Subcutaneous abdominal adipose tissue (tissue), 5 donors: ENCODE measurements at regions not wholly inside any gene's neighbourhood (a gene's known extent, or its start where the extent isn't known, plus 50 kb on each side); places are given as distances from the start of the nearest gene placed in this dataset.

Experiments used
- H3K27ac ChIP-seq: one replicate; pipeline ENCODE4 v1.7.0; 2013; ENCODE audit warnings: low read depth, mild to moderate bottlenecking, inconsistent platforms, low read length, moderate library complexity
- H3K27me3 ChIP-seq, 5 donors: one replicate each; pipeline ENCODE4 v1.7.0; 2013; ENCODE audit warnings: low read length in 5 of 5, inconsistent platforms in 1 of 5; ENCODE audit not compliant: control insufficient read depth in 5 of 5, insufficient read depth in 4 of 5
- H3K36me3 ChIP-seq, 5 donors: one replicate each; pipeline ENCODE4 v1.7.0; 2013; ENCODE audit warnings: low read length in 5 of 5; ENCODE audit not compliant: control insufficient read depth in 5 of 5, insufficient read depth in 5 of 5
- H3K4me1 ChIP-seq, 5 donors: one replicate each; pipeline ENCODE4 v1.7.0; 2013; ENCODE audit warnings: low read length in 5 of 5, mild to moderate bottlenecking in 3 of 5, moderate library complexity in 1 of 5; ENCODE audit not compliant: control insufficient read depth in 5 of 5, insufficient read depth in 5 of 5
- H3K4me3 ChIP-seq, 5 donors: one replicate each; pipeline ENCODE4 v1.7.0; 2013; ENCODE audit warnings: low read length in 5 of 5, low read depth in 1 of 5
- H3K9ac ChIP-seq, 5 donors: one replicate each; pipeline ENCODE4 v1.7.0; 2013; ENCODE audit warnings: low read length in 5 of 5, mild to moderate bottlenecking in 4 of 5, moderate library complexity in 3 of 5
- H3K9me3 ChIP-seq, 5 donors: one replicate each; pipeline ENCODE4 v1.7.0; 2013; ENCODE audit warnings: low read length in 5 of 5; ENCODE audit not compliant: control insufficient read depth in 5 of 5
- donor health status: healthy.
- donor health status: healthy.
- donor health status: healthy.
- donor health status: healthy.
- donor health status: healthy.

GRCh38 chr2:234677758-234678538, 181.1 kb upstream of the ARL4C start:
- peaks cover 10 to 27% (median 24%) of the 10 kb centered on the region in 5 donors for H3K4me1 ChIP-seq
- no peak overlapping the region for H3K27ac ChIP-seq
- H3K36me3 ChIP-seq = no peaks in the 10 kb centered on the region
- no peaks in the 10 kb centered on the region for H3K9me3 ChIP-seq
- no peaks in the 10 kb centered on the region for H3K27me3 ChIP-seq
- no peak overlapping the region for H3K9ac ChIP-seq
- H3K4me3 ChIP-seq = no peak overlapping the region

- H3K9me3 ChIP-seq = no peaks in the 10 kb centered on the region
- H3K27me3 ChIP-seq = no peaks in the 10 kb centered on the region
- peaks cover 10 to 32% (median 25%) of the 10 kb centered on the region in 5 donors for H3K4me1 ChIP-seq
- H3K4me3 ChIP-seq = no peak overlapping the region
- H3K9ac ChIP-seq = no peak overlapping the region
- no peak overlapping the region for H3K27ac ChIP-seq
- H3K36me3 ChIP-seq = no peaks in the 10 kb centered on the region
Observed at GRCh38 chr2:234676783-234677450, 180.0 kb upstream of the ARL4C start.

GRCh38 chr2:234676109-234676782, 179.4 kb upstream of the ARL4C start:
- no peaks in the 10 kb centered on the region for H3K36me3 ChIP-seq

GRCh38 chr2:234674781-234675201, 177.9 kb upstream of the ARL4C start:
- Histone ChIP-seq H3K4me3 (no peak overlapping the region), H3K27ac (no peak overlapping the region), H3K27me3 (no peaks in the 10 kb centered on the region), H3K36me3 (no peaks in the 10 kb centered on the region), H3K9ac (no peak overlapping the region), H3K9me3 (no peaks in the 10 kb centered on the region), H3K4me1 (peaks cover 10 to 22% (median 17%) of the 10 kb centered on the region in 5 donors)

More at GRCh38 chr2:234676109-234676782, 179.4 kb upstream of the ARL4C start:
- no peaks in the 10 kb centered on the region for H3K9me3 ChIP-seq
- H3K4me3 ChIP-seq = no peak overlapping the region
- H3K4me1 ChIP-seq = peaks cover 10 to 32% (median 25%) of the 10 kb centered on the region in 5 donors
- no peaks in the 10 kb centered on the region for H3K27me3 ChIP-seq
- H3K9ac ChIP-seq = no peak overlapping the region
- no peak overlapping the region for H3K27ac ChIP-seq

GRCh38 chr2:234673961-234674759, 177.3 kb upstream of the ARL4C start:
- Histone ChIP-seq H3K36me3 (no peaks in the 10 kb centered on the region), H3K4me1 (peaks cover 6 to 16% (median 11%) of the 10 kb centered on the region in 5 donors), H3K9ac (no peak overlapping the region), H3K27ac (no peak overlapping the region), H3K27me3 (no peaks in the 10 kb centered on the region), H3K4me3 (no peak overlapping the region), H3K9me3 (no peaks in the 10 kb centered on the region)

GRCh38 chr2:234673501-234673900, 176.6 kb upstream of the ARL4C start:
- Histone ChIP-seq H3K9me3 (no peaks in the 10 kb centered on the region), H3K4me3 (no peak overlapping the region), H3K27me3 (no peaks in the 10 kb centered on the region), H3K27ac (no peak overlapping the region), H3K4me1 (peaks cover 2 to 14% (median 5%) of the 10 kb centered on the region in 5 donors), H3K36me3 (no peaks in the 10 kb centered on the region), H3K9ac (no peak overlapping the region)

DNA sequence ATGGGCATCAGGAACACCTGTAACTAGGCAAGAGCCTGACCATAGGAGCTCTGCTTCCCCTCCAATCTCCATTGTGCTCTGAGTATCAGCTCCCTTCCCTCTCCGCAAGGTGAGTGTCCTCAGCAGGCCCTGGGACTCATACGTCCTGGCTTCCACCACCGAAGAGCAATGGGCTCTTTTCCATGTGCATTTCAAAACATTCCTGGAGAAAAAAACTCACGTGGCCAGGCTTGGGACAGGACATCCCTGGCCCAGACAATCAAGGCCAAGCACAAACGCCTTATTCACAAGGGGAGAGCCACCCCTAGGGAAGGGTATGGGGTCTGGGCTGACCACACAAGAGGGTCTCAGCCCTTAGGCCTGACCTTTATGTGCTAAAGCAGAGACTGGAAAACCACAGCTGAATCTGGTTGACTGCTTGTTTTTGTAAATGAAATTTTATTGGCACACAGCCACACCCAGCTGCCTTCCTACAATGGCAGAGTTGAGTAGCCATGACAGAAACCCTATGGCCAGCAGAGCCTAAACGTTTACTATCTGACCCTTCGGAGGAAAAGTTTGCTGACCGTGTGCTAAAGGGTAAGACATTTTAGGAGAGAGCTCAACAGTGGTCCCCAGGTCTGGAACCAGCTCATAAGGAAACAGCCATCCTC, 175.7 kb upstream of the ARL4C start:
- H3K9me3 ChIP-seq = no peaks in the 10 kb centered on the region
- H3K4me3 ChIP-seq = no peak overlapping the region
- no peaks in the 10 kb centered on the region for H3K36me3 ChIP-seq
- H3K9ac ChIP-seq = no peak overlapping the region
- H3K27ac ChIP-seq = no peak overlapping the region
- peaks cover 0 to under 1% (median 0%) of the 10 kb centered on the region in 5 donors for H3K27me3 ChIP-seq
- peaks cover 2 to 13% (median 4%) of the 10 kb centered on the region in 5 donors for H3K4me1 ChIP-seq

- Histone ChIP-seq H3K4me1 (peaks cover 2 to 13% (median 4%) of the 10 kb centered on the region in 5 donors), H3K9ac (no peak overlapping the region), H3K27ac (no peak overlapping the region), H3K4me3 (no peak overlapping the region), H3K9me3 (no peaks in the 10 kb centered on the region), H3K27me3 (peaks cover 0 to 3% (median 0%) of the 10 kb centered on the region in 5 donors), H3K36me3 (no peaks in the 10 kb centered on the region)
Observed at GRCh38 chr2:234671716-234672115, 174.8 kb upstream of the ARL4C start.

DNA sequence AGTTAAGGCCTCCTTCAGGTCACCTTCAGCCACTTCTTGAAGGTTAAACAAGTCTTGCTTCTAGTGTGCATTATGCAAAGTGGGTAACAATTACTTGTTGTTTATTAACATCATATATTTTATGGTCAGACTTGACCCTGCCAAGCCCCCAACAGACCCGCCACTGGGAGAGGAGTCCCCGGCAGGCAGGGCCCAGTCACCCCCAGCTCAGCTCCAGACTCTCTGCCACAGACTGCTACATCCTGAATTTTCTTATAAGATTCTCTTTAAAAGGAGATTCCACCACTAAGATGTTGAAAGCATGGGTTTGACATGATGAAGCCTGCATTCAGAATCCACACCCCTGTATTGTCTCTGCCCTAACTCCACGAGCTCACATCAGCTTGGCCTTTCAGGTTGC, 174.3 kb upstream of the ARL4C start:
- no peak overlapping the region for H3K4me3 ChIP-seq
- peaks cover 0 to 3% (median 0%) of the 10 kb centered on the region in 5 donors for H3K27me3 ChIP-seq
- H3K27ac ChIP-seq = no peak overlapping the region
- H3K4me1 ChIP-seq = peaks cover 0 to 13% (median 4%) of the 10 kb centered on the region in 5 donors
- no peaks in the 10 kb centered on the region for H3K9me3 ChIP-seq
- no peak overlapping the region for H3K9ac ChIP-seq
- no peaks in the 10 kb centered on the region for H3K36me3 ChIP-seq
